Heart right ventricle (tissue), 16 donors: ENCODE measurements at regions not wholly inside any gene's neighbourhood (a gene's known extent, or its start where the extent isn't known, plus 50 kb on each side); places are given as distances from the start of the nearest gene placed in this dataset.

Experiments used
- ATAC-seq, 8 donors: fragments of 200-7000 bp; cut with Tn5 transposase; one replicate each; pipeline ENCODE4 v1.9.1; 2020; ENCODE audit warnings: mild to moderate bottlenecking in 8 of 8, moderate library complexity in 8 of 8, moderate number of reproducible peaks in 1 of 8
- DNase-seq, 2 donors: peaks; one replicate each; pipeline ENCODE4 v3.0.0-alpha.2; 2020
- H3K27ac ChIP-seq, 10 donors: fragments of 200-600 bp; sonication (generic) in 2 of 10; one replicate each; pipeline versions ENCODE4 v1.5.0 to v1.8.0; 2020 to 2022; ENCODE audit warnings: mild to moderate bottlenecking in 3 of 10
- H3K27me3 ChIP-seq, 7 donors: fragments of 200-600 bp; one replicate each; pipeline ENCODE4 v1.8.0; 2021 to 2022; ENCODE audit warnings: mild to moderate bottlenecking in 2 of 7
- H3K36me3 ChIP-seq, 9 donors: fragments of 200-600 bp; sonication (generic) in 1 of 9; one replicate each; pipeline versions ENCODE4 v1.5.0 to v1.8.0; 2020 to 2022; ENCODE audit warnings: mild to moderate bottlenecking in 2 of 9
- H3K4me1 ChIP-seq, 9 donors: fragments of 200-600 bp; sonication (generic) in 1 of 9; one replicate each; pipeline versions ENCODE4 v1.5.0 to v1.8.0; 2020 to 2022; ENCODE audit warnings: mild to moderate bottlenecking in 4 of 9
- H3K4me3 ChIP-seq, 10 donors: fragments of 200-600 bp; sonication (generic) in 2 of 10; one replicate each; pipeline versions ENCODE4 v1.5.0 to v1.8.0; 2020 to 2022; ENCODE audit warnings: mild to moderate bottlenecking in 7 of 10, moderate library complexity in 2 of 10
- H3K9me3 ChIP-seq, 11 donors: fragments of 200-600 bp in 10 of 11; sonication (generic) in 2 of 11; one replicate each; pipeline versions ENCODE4 v1.5.0 to v1.8.0; 2013 to 2022; ENCODE audit warnings: mild to moderate bottlenecking in 2 of 11, control low read depth in 1 of 11, moderate library complexity in 1 of 11
- WGBS, 2 donors: extraction: QIAGEN DNeasy Blood & Tissue Kit; methylation state at CpG; one replicate each; pipeline ENCODE4 v1.1.7; 2013; ENCODE audit warnings: inconsistent platforms in 1 of 2; 5-methylcytosine and 5-hydroxymethylcytosine counted together
- intact Hi-C, 10 donors: fragments of 100-400 bp; cut with DNase I; formaldehyde crosslinking; loops; one replicate each; pipeline versions ENCODE4 v1.11.1 to v1.14.2; 2022
- TF ChIP-seq, protein P1 (sequence below), 9 donors: fragments of 200-600 bp; sonication (generic) in 2 of 9; IDR thresholded peaks; one replicate each; pipeline versions ENCODE4 v1.5.0 to v1.8.0; 2021 to 2022; ENCODE audit warnings: antibody characterized with exemption in 9 of 9, mild to moderate bottlenecking in 5 of 9, moderate library complexity in 1 of 9
- donor health status: Arrhythmogenic right ventricular cardiomyopathy.
- donor health status: ischemic (EF 13 %, LVEDD 7.1; RV severe dilation, severe dysfunction).
- donor health status: healthy with polysubstance abuse.
- donor health status: DM: no; HTN: yes; CAD: no.
- donor health status: DM: no; HTN: no; CAD: no.
- donor health status: ischemic (EF 25% LVEDD 6.9; RV normal size, moderate dysfunction).
- donor health status: ischemic (EF 25% LVEDD 5.7; RV mildly dilated, moderate dysfunction).
- donor health status: healthy.
- donor health status: DM: yes; HTN: yes; CAD: no.
- donor health status: Ischemic cardiomyopathy.
- donor health status: ischemic (EF 35%, LVEDD 5.7; RV mildly dilated, moderate dysfunction).
- donor health status: nonischemic (EF 11% LVEDD 7.7; RV severe dilation, severe dysfunction).
- donor health status: DM: yes; HTN: yes; CAD: no.
- donor health status: PGD.
- donor health status: ischemic (EF 29% LVEDD 5.4; RV normal size, mild dysfunction).
- donor health status: nonischemic (EF 23%, LVEDD 6.1; RV moderate dilation, normal function).

DNA sequence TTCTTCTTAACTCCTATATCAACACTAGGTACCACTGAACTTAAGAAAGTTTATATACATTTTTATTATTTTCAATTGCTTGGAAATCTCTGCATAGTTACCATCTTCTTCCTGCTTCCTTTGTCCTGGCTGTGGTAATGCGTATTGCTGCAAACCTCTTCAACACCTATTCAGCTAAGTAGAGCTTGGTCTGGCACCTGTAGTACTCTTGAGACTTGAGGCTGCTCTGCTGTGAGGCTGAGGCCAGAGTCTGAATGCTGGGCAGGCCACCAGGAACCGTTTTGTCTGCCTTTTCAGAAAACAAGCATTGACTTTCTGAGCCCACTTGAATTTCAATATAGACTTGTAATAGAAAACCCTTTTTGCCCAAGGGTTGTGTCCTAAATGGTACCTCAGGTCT lies 52.0 kb upstream of the RGS2 start:
- TF ChIP-seq, protein P1, sequence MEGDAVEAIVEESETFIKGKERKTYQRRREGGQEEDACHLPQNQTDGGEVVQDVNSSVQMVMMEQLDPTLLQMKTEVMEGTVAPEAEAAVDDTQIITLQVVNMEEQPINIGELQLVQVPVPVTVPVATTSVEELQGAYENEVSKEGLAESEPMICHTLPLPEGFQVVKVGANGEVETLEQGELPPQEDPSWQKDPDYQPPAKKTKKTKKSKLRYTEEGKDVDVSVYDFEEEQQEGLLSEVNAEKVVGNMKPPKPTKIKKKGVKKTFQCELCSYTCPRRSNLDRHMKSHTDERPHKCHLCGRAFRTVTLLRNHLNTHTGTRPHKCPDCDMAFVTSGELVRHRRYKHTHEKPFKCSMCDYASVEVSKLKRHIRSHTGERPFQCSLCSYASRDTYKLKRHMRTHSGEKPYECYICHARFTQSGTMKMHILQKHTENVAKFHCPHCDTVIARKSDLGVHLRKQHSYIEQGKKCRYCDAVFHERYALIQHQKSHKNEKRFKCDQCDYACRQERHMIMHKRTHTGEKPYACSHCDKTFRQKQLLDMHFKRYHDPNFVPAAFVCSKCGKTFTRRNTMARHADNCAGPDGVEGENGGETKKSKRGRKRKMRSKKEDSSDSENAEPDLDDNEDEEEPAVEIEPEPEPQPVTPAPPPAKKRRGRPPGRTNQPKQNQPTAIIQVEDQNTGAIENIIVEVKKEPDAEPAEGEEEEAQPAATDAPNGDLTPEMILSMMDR (IDR thresholded peaks at IDR 0.05), result no peak
- ATAC-seq, result no peak
- no peaks in the 10 kb centered on the region for H3K36me3 ChIP-seq
- peaks cover 0 to 4% (median 0%) of the 10 kb centered on the region in 11 donors for H3K9me3 ChIP-seq
- 64 to 65% methylated on average over 2 of the region's 2 CpGs for WGBS, 2 donors
- no peaks in the 10 kb centered on the region for H3K27me3 ChIP-seq
- DNase-seq, result no peak
- no peaks in the 10 kb centered on the region for H3K4me1 ChIP-seq
- no peak overlapping the region for H3K27ac ChIP-seq
- intact Hi-C loops, result no loop called here
- H3K4me3 ChIP-seq, result no peak overlapping the region

DNA sequence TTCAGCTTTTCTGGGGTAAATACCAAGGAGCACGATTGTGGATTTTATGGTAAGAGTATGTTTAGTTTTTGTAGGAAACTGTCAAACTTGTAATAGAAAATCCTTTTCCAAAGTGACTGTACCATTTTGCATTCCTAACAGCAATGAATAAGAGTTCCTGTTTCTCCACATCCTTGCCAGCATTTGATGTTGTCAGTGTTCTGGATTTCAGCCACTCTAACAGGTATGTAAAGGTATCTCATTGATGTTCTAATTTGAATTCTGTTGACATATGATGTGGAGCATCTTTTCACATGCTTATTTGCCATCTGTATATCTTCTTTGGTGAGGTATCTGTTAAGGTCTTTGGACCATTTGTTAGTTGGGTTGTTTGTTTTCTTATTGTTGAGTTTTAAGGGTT lies 50.3 kb upstream of the RGS2 start:
- DNase-seq (no peak), ATAC-seq (no peak)
- TF ChIP-seq, protein P1 (IDR thresholded peaks at IDR 0.05), result no peak
- H3K4me3 ChIP-seq, result no peak overlapping the region
- peaks cover 0 to 4% (median 0%) of the 10 kb centered on the region in 11 donors for H3K9me3 ChIP-seq
- no peak overlapping the region for H3K27ac ChIP-seq
- 88 to 89% methylated on average over 1 of the region's 1 CpG for WGBS, 2 donors
- intact Hi-C loops, result no loop called here
- H3K36me3 ChIP-seq, result no peaks in the 10 kb centered on the region
- no peaks in the 10 kb centered on the region for H3K27me3 ChIP-seq
- no peaks in the 10 kb centered on the region for H3K4me1 ChIP-seq
